ENCODE measurements at regions not wholly inside any gene's neighbourhood (a gene's known extent, or its start where the extent isn't known, plus 50 kb on each side); places are given as distances from the start of the nearest gene placed in this dataset.

GRCh38 chr15:39444735-39445470, 136.0 kb upstream of the THBS1 start:
- no peak for DNase-seq

GRCh38 chr15:39445931-39446330, 134.9 kb upstream of the THBS1 start:
- DNase-seq = no peak

GRCh38 chr15:39447346-39447745, 133.5 kb upstream of the THBS1 start:
- DNase-seq = no peak

- no peak for DNase-seq
These were observed 133.0 kb upstream of the THBS1 start for GRCh38 chr15:39447881-39448280.

GRCh38 chr15:39448409-39448808, 132.5 kb upstream of the THBS1 start:
- no peak for DNase-seq

GRCh38 chr15:39451121-39451688, 129.7 kb upstream of the THBS1 start:
- DNase-seq = no peak

- no peak for DNase-seq
These were observed 129.0 kb upstream of the THBS1 start for GRCh38 chr15:39451871-39452270.

- no peak for DNase-seq
These were observed 127.3 kb upstream of the THBS1 start for GRCh38 chr15:39453620-39454019.

GRCh38 chr15:39454189-39454986, 126.5 kb upstream of the THBS1 start:
- DNase-seq = no peak

GRCh38 chr15:39455471-39455991, 125.3 kb upstream of the THBS1 start:
- no peak for DNase-seq

GRCh38 chr15:39456159-39456558, 124.7 kb upstream of the THBS1 start:
- DNase-seq = no peak

GRCh38 chr15:39456582-39457330, 124.1 kb upstream of the THBS1 start:
- DNase-seq = no peak

- no peak for DNase-seq
These were observed 122.7 kb upstream of the THBS1 start for GRCh38 chr15:39458131-39458530.

- DNase-seq = no peak
These were observed 121.3 kb upstream of the THBS1 start for GRCh38 chr15:39459548-39459947.

- DNase-seq = no peak
These were observed 120.1 kb upstream of the THBS1 start for GRCh38 chr15:39460748-39461147.

- DNase-seq = no peak
These were observed 119.2 kb upstream of the THBS1 start for GRCh38 chr15:39461536-39462130.

GRCh38 chr15:39462691-39463090, 118.2 kb upstream of the THBS1 start:
- DNase-seq = no peak

GRCh38 chr15:39465843-39466749, 114.8 kb upstream of the THBS1 start:
- DNase-seq = no peak

GRCh38 chr15:39466750-39467105, 114.2 kb upstream of the THBS1 start:
- DNase-seq = no peak

- no peak for DNase-seq
These were observed 112.5 kb upstream of the THBS1 start for GRCh38 chr15:39468331-39468730.

- DNase-seq = no peak
These were observed 112.1 kb upstream of the THBS1 start for GRCh38 chr15:39468828-39469227.
